SK-N-SH treated with all-trans-retinoic acid at 6 μM for 48 hours (cell line): ENCODE measurements at regions not wholly inside any gene's neighbourhood (a gene's known extent, or its start where the extent isn't known, plus 50 kb on each side); places are given as distances from the start of the nearest gene placed in this dataset.
A peak's percentile ranks its signal among the peaks of the same experiment; 100 is the strongest.

Experiments used
- ATAC-seq: fragments of 200-7000 bp; cut with Tn5 transposase; 3 replicates; pipeline ENCODE4 v1.9.1; 2020; ENCODE audit warnings: mild to moderate bottlenecking, moderate library complexity
- ARNTL ChIP-seq: fragments of 450-650 bp; formaldehyde crosslinking; IDR thresholded peaks from 2 replicates; pipeline ENCODE4 v1.5.0; 2020; ENCODE audit warnings: low read depth, mild to moderate bottlenecking, moderate library complexity, borderline replicate concordance
- CSDC2 ChIP-seq: fragments of 250-450 bp; sonication (Bioruptor Pico); IDR thresholded peaks from 2 replicates; pipeline ENCODE4 v1.5.0; 2020; ENCODE audit warnings: mild to moderate bottlenecking, moderate library complexity
- CSRNP3 ChIP-seq: fragments of 250-450 bp; sonication (Bioruptor Pico); IDR thresholded peaks from 2 replicates; pipeline ENCODE4 v1.5.1; 2021; ENCODE audit warnings: mild to moderate bottlenecking, moderate library complexity
- ESRRG ChIP-seq: fragments of 250-450 bp; sonication (Bioruptor Pico); IDR thresholded peaks from 2 replicates; pipeline ENCODE4 v1.6.1; 2021; ENCODE audit warnings: mild to moderate bottlenecking
- GLIS3 ChIP-seq: fragments of 250-450 bp; sonication (Bioruptor Pico); IDR thresholded peaks from 2 replicates; pipeline ENCODE4 v1.5.0; 2020; ENCODE audit warnings: mild to moderate bottlenecking, moderate library complexity
- ISL1 ChIP-seq: fragments of 250-450 bp; sonication (Bioruptor Pico); IDR thresholded peaks from 2 replicates; pipeline ENCODE4 v2.1.2; 2022; ENCODE audit warnings: mild to moderate bottlenecking, moderate library complexity
- OSR1 ChIP-seq: fragments of 250-450 bp; sonication (Bioruptor Pico); IDR thresholded peaks from 2 replicates; pipeline ENCODE4 v1.8.0; 2022; ENCODE audit warnings: moderate library complexity, mild to moderate bottlenecking, inconsistent platforms
- PATZ1 ChIP-seq: fragments of 250-450 bp; sonication (Bioruptor Pico); IDR thresholded peaks from 2 replicates; pipeline ENCODE4 v1.8.0; 2020; ENCODE audit warnings: mild to moderate bottlenecking, moderate library complexity, borderline replicate concordance
- POU6F1 ChIP-seq: fragments of 250-450 bp; sonication (Bioruptor Pico); IDR thresholded peaks from 2 replicates; pipeline ENCODE4 v1.8.0; 2021; ENCODE audit warnings: low read depth, mild to moderate bottlenecking, moderate library complexity, borderline replicate concordance
- RARB ChIP-seq: fragments of 250-450 bp; sonication (Bioruptor Pico); IDR thresholded peaks from 2 replicates; pipeline ENCODE4 v1.8.0; 2021; ENCODE audit warnings: mild to moderate bottlenecking, moderate library complexity
- SNAI2 ChIP-seq: fragments of 250-450 bp; sonication (Bioruptor Pico); IDR thresholded peaks from 2 replicates; pipeline ENCODE4 v1.5.0; 2020; ENCODE audit warnings: mild to moderate bottlenecking, moderate library complexity
- TOX ChIP-seq: fragments of 250-450 bp; sonication (Bioruptor Pico); IDR thresholded peaks from 2 replicates; pipeline ENCODE4 v1.8.0; 2021; ENCODE audit warnings: mild to moderate bottlenecking, moderate library complexity, borderline replicate concordance
- ZC3H10 ChIP-seq: fragments of 250-450 bp; sonication (Bioruptor Pico); IDR thresholded peaks from 2 replicates; pipeline ENCODE4 v1.5.1; 2021; ENCODE audit warnings: mild to moderate bottlenecking, moderate library complexity
- ZFP3 ChIP-seq: fragments of 250-450 bp; sonication (Bioruptor Pico); IDR thresholded peaks from 2 replicates; pipeline ENCODE4 v1.5.0; 2020; ENCODE audit warnings: mild to moderate bottlenecking, moderate library complexity
- ZFP30 ChIP-seq: fragments of 450-650 bp; formaldehyde crosslinking; IDR thresholded peaks from 2 replicates; pipeline ENCODE4 v1.5.0; 2022; ENCODE audit warnings: mild to moderate bottlenecking, moderate library complexity
- ZNF565 ChIP-seq: fragments of 450-650 bp; formaldehyde crosslinking; conservative IDR thresholded peaks from 2 replicates; pipeline ENCODE4 v1.5.0; 2020; ENCODE audit warnings: low read depth, mild to moderate bottlenecking, moderate library complexity
- ZNF8 ChIP-seq: fragments of 450-650 bp; formaldehyde crosslinking; IDR thresholded peaks from 2 replicates; pipeline ENCODE4 v1.5.0; 2020; ENCODE audit warnings: mild to moderate bottlenecking, moderate library complexity
- TF ChIP-seq, protein P1 (sequence below): fragments of 250-450 bp; sonication (Bioruptor Pico); IDR thresholded peaks from 2 replicates; pipeline ENCODE4 v1.5.0; 2020; ENCODE audit warnings: mild to moderate bottlenecking, moderate library complexity

DNA sequence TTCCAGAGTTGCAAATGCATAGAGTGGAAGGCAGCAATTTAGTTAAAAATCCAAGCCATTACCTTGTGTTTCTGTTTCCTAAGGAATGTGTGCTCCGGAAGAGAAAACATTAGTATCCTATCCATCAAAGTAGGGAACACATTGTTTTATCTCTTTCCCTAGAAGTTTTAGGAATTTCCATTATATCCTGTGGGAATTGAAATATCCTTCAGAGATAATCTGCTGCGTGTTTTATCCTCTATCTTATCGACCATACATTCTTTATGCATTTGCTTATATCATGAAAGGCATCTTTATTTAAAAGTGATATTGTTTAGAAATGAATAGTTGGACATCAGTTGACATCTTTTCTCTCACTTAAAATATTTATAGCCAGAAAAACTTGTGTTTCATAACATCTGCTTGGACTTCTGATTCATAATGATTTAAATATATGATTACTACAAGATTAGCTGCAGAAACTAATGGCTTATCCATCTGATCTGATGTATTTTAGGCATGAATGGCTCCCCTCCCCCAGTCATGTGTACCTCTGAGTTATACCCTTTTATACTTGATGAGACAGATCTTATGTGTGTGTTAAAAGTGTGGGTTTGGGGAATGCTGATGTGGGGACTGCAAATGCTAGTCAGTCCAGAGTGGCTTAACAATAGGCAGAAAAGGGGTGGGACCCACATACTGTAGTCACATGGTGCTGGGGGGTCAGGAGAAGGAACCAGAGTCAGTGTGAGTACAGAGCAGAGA, 136.2 kb upstream of the ARHGAP28 start:
- peak; percentile 28 for ATAC-seq
- TF ChIP-seq OSR1 (CRISPR knock-in tag) (no peak), ISL1 (CRISPR knock-in tag) (peak; percentile 92)

- TF ChIP-seq ZFP3 (CRISPR knock-in tag) = no peak
- TF ChIP-seq PATZ1 (CRISPR knock-in tag) = no peak
- TF ChIP-seq ESRRG (CRISPR knock-in tag) = no peak
- no peak for TF ChIP-seq CSRNP3 (CRISPR knock-in tag)
- TF ChIP-seq ZNF8 = no peak
- TF ChIP-seq CSDC2 = no peak
- no peak for TF ChIP-seq ZNF565 (CRISPR knock-in tag)
- no peak for TF ChIP-seq ZFP30
- no peak for ATAC-seq
These were observed 133.8 kb upstream of the ARHGAP28 start for GRCh38 chr18:6595666-6596065.

- no peak for ATAC-seq
- TF ChIP-seq POU6F1 (CRISPR knock-in tag) (no peak), RARB (CRISPR knock-in tag) (no peak), CSRNP3 (CRISPR knock-in tag) (no peak), ARNTL (CRISPR knock-in tag) (no peak), ZFP3 (CRISPR knock-in tag) (no peak), CSDC2 (no peak), GLIS3 (CRISPR knock-in tag) (no peak)
- TF ChIP-seq, protein P1, sequence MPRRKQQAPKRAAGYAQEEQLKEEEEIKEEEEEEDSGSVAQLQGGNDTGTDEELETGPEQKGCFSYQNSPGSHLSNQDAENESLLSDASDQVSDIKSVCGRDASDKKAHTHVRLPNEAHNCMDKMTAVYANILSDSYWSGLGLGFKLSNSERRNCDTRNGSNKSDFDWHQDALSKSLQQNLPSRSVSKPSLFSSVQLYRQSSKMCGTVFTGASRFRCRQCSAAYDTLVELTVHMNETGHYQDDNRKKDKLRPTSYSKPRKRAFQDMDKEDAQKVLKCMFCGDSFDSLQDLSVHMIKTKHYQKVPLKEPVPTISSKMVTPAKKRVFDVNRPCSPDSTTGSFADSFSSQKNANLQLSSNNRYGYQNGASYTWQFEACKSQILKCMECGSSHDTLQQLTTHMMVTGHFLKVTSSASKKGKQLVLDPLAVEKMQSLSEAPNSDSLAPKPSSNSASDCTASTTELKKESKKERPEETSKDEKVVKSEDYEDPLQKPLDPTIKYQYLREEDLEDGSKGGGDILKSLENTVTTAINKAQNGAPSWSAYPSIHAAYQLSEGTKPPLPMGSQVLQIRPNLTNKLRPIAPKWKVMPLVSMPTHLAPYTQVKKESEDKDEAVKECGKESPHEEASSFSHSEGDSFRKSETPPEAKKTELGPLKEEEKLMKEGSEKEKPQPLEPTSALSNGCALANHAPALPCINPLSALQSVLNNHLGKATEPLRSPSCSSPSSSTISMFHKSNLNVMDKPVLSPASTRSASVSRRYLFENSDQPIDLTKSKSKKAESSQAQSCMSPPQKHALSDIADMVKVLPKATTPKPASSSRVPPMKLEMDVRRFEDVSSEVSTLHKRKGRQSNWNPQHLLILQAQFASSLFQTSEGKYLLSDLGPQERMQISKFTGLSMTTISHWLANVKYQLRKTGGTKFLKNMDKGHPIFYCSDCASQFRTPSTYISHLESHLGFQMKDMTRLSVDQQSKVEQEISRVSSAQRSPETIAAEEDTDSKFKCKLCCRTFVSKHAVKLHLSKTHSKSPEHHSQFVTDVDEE (CRISPR knock-in tag) = no peak
- TF ChIP-seq, all 23 proteins: peak for 0
These were observed 130.9 kb upstream of the ARHGAP28 start for GRCh38 chr18:6598657-6599056.

- no peak for ATAC-seq
- no peak for TF ChIP-seq ESRRG (CRISPR knock-in tag)
- no peak for TF ChIP-seq GLIS3 (CRISPR knock-in tag)
- no peak for TF ChIP-seq SNAI2 (CRISPR knock-in tag)
- TF ChIP-seq CSRNP3 (CRISPR knock-in tag) = no peak
- TF ChIP-seq TOX (CRISPR knock-in tag) = no peak
- TF ChIP-seq ZC3H10 = no peak
- TF ChIP-seq, protein P1 (CRISPR knock-in tag) = no peak
- no peak for TF ChIP-seq ARNTL (CRISPR knock-in tag)
- no peak for TF ChIP-seq ZNF565 (CRISPR knock-in tag)
- TF ChIP-seq ZFP30 = no peak
- TF ChIP-seq PATZ1 (CRISPR knock-in tag) = no peak
These were observed 128.8 kb upstream of the ARHGAP28 start for GRCh38 chr18:6600667-6601167.
